Calu3 (cell line): ENCODE measurements at regions not wholly inside any gene's neighbourhood (a gene's known extent, or its start where the extent isn't known, plus 50 kb on each side); places are given as distances from the start of the nearest gene placed in this dataset.

Experiments
- BruUV-seq: library from RNA; stranded (reverse); fragments of 400-500 nt; replicated peaks from 2 replicates; lab custom pipeline; 2021; lab: Mats Ljungman, UMichigan
- CTCF ChIA-PET: fragments of 300-600 bp; sonication (Branson Sonifier 250); formaldehyde crosslinking; loops from one replicate; lab custom pipeline; 2022; ENCODE audit warnings: antibody characterized with exemption; lab: Charles Lee
- DNase-seq: peaks from one replicate; pipeline ENCODE4 v3.0.0; 2022
- H3K27ac Mint-ChIP-seq: one replicate; pipeline ENCODE4 v1.8.0; 2022; ENCODE audit warnings: mixed read lengths; ENCODE audit not compliant: unreplicated experiment
- H3K27me3 Mint-ChIP-seq: one replicate; pipeline ENCODE4 v1.8.0; 2022; ENCODE audit warnings: mixed read lengths; ENCODE audit not compliant: unreplicated experiment
- H3K36me3 Mint-ChIP-seq: one replicate; pipeline ENCODE4 v1.8.0; 2022; ENCODE audit warnings: mild to moderate bottlenecking, moderate library complexity, mixed read lengths; ENCODE audit not compliant: insufficient read depth, unreplicated experiment
- H3K4me1 Mint-ChIP-seq: one replicate; pipeline ENCODE4 v1.8.0; 2022; ENCODE audit warnings: mild to moderate bottlenecking, low read depth, mixed read lengths; ENCODE audit not compliant: unreplicated experiment
- H3K4me3 Mint-ChIP-seq: one replicate; pipeline ENCODE4 v1.8.0; 2022; ENCODE audit warnings: mild to moderate bottlenecking, low read depth, moderate library complexity, mixed read lengths; ENCODE audit not compliant: unreplicated experiment
- H3K9me3 Mint-ChIP-seq: one replicate; pipeline ENCODE4 v1.8.0; 2022; ENCODE audit warnings: low read depth, mixed read lengths; ENCODE audit not compliant: unreplicated experiment
- intact Hi-C: fragments of 100-400 bp; cut with micrococcal nuclease; formaldehyde crosslinking; loops from one replicate; pipeline ENCODE4 v1.10.0; 2022; ENCODE audit not compliant: unreplicated experiment
- TF ChIP-seq, protein P1 (sequence below): fragments of 200-600 bp; IDR thresholded peaks from one replicate; pipeline ENCODE4 v1.8.0; 2022; ENCODE audit warnings: antibody characterized with exemption; ENCODE audit not compliant: unreplicated experiment

DNA sequence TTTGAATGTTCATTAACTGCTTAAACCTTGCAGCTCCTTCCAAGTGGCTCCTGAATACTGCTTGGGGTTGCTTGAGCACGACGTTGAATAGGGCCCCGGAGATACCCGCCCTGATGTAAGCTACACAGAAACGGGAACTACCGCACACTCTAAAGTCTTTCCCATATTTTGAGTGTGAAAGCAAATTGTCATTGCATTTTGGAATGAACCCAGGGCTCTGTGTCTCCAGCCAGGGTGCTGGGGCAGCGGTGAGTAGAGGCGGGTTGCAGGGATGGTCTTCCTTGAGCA, 59.4 kb upstream of the HELT start:
- intact Hi-C loops: no loop called here
- TF ChIP-seq, protein P1, sequence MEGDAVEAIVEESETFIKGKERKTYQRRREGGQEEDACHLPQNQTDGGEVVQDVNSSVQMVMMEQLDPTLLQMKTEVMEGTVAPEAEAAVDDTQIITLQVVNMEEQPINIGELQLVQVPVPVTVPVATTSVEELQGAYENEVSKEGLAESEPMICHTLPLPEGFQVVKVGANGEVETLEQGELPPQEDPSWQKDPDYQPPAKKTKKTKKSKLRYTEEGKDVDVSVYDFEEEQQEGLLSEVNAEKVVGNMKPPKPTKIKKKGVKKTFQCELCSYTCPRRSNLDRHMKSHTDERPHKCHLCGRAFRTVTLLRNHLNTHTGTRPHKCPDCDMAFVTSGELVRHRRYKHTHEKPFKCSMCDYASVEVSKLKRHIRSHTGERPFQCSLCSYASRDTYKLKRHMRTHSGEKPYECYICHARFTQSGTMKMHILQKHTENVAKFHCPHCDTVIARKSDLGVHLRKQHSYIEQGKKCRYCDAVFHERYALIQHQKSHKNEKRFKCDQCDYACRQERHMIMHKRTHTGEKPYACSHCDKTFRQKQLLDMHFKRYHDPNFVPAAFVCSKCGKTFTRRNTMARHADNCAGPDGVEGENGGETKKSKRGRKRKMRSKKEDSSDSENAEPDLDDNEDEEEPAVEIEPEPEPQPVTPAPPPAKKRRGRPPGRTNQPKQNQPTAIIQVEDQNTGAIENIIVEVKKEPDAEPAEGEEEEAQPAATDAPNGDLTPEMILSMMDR: no peak
- H3K4me1 Mint-ChIP-seq: no peaks in the 10 kb centered on the region
- no peaks in the 10 kb centered on the region for H3K9me3 Mint-ChIP-seq
- peaks cover 7% of the 10 kb centered on the region for H3K27me3 Mint-ChIP-seq
- BruUV-seq: no TSS peak
- no peak overlapping the region for H3K4me3 Mint-ChIP-seq
- DNase-seq: no peak
- H3K36me3 Mint-ChIP-seq: no peaks in the 10 kb centered on the region
- CTCF ChIA-PET: no interaction called here
- H3K27ac Mint-ChIP-seq: no peak overlapping the region

DNA sequence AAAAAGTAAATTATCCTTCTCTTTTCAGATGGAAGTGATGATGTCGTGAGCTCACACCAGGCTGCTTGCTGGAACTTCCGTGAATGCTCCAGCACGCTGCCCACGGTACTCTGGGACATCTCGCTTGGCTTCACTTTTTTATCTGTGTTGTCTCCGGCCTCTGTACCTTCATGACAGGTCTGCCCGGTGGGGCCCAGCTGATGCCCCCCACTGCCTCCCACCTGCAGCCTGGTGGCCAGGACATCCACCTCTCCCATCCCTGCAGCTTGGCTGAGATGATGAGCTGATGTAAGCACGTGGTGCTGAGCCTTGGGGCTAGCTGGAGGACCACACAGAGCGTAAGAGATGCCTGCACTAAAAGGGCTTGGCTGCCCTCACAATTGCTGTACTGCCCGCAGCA, 59.0 kb upstream of the HELT start:
- BruUV-seq: no TSS peak
- no peak for DNase-seq
- intact Hi-C loops: no loop called here
- Mint-ChIP-seq H3K4me1 (no peaks in the 10 kb centered on the region), H3K9me3 (no peaks in the 10 kb centered on the region), H3K27me3 (peaks cover 3% of the 10 kb centered on the region), H3K27ac (no peak overlapping the region), H3K36me3 (no peaks in the 10 kb centered on the region), H3K4me3 (no peak overlapping the region)
- CTCF ChIA-PET: no interaction called here
- TF ChIP-seq, protein P1: no peak

DNA sequence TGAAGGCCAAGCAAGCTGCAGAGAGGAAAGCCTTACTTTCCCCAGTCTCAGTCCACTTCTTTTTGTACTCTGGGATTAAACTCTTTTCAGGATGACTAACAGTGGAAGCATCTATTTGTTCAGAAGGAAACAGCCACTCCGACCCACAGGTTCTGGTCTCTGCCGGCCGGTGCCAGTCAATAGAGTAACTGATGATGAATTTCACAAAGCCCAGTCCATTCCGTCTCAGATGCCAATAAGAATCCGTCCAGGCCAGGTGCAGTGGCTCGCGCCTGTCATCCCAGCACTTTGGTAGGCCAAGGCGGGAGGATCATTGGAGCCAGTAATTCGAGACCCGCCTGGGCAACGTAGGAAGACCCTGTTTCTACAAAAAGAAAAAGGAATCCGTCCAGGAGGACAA, 58.5 kb upstream of the HELT start:
- H3K36me3 Mint-ChIP-seq: peaks cover 3% of the 10 kb centered on the region
- TF ChIP-seq, protein P1: no peak
- H3K27me3 Mint-ChIP-seq: no peaks in the 10 kb centered on the region
- no peaks in the 10 kb centered on the region for H3K9me3 Mint-ChIP-seq
- H3K4me1 Mint-ChIP-seq: no peaks in the 10 kb centered on the region
- DNase-seq: no peak
- CTCF ChIA-PET: no interaction called here
- H3K27ac Mint-ChIP-seq: no peak overlapping the region
- H3K4me3 Mint-ChIP-seq: no peak overlapping the region
- intact Hi-C loops: no loop called here
- no TSS peak for BruUV-seq

DNA sequence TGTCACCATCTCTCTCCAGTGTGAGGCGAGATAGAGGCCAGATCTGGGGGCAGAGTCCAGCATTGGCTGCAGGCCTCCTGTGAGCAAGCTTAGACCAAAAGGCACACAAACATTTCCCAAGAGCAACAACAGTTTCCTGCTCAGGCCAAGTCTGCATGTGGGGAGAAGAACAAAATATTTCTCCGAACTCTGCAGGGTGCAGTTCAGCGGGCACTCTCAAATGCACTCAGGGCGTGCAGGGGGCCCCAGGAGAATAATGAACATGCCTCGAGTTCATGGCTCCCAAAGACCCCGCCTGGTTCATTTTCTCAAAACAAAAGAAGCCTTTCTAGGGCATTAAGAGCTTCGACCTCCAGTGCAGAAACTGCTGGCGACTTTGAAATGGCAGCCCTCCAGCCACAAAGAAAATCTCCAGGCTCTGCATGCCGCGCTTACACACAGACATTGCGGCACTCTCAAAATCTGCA, 57.8 kb upstream of the HELT start:
- no peak for DNase-seq
- peaks cover 2% of the 10 kb centered on the region for H3K9me3 Mint-ChIP-seq
- H3K36me3 Mint-ChIP-seq: peaks cover 7% of the 10 kb centered on the region
- intact Hi-C loops: no loop called here
- no peaks in the 10 kb centered on the region for H3K4me1 Mint-ChIP-seq
- TF ChIP-seq, protein P1: no peak
- CTCF ChIA-PET: interaction anchor here (0.6 kb wide), 1 partner anchor 115 kb away, joined by 4 read pairs; no protein-coding TSS in a partner anchor
- no peak overlapping the region for H3K27ac Mint-ChIP-seq
- no TSS peak for BruUV-seq
- no peak overlapping the region for H3K4me3 Mint-ChIP-seq
- no peaks in the 10 kb centered on the region for H3K27me3 Mint-ChIP-seq
